VCaP (cell line): ENCODE measurements at regions not wholly inside any gene's neighbourhood (a gene's known extent, or its start where the extent isn't known, plus 50 kb on each side); places are given as distances from the start of the nearest gene placed in this dataset.

Experiments used
- H3K27ac ChIP-seq: fragments of 450-650 bp; 2 replicates; pipeline ENCODE4 v1.5.1; 2017
- TF ChIP-seq, protein P1 (sequence below): fragments of 450-650 bp; conservative IDR thresholded peaks from 2 replicates; pipeline ENCODE4 v1.5.1; 2017; ENCODE audit warnings: mild to moderate bottlenecking, moderate library complexity

GRCh38 chr2:106745468-106745867 is 140.5 kb downstream of the ST6GAL2 start:
- TF ChIP-seq, protein P1, sequence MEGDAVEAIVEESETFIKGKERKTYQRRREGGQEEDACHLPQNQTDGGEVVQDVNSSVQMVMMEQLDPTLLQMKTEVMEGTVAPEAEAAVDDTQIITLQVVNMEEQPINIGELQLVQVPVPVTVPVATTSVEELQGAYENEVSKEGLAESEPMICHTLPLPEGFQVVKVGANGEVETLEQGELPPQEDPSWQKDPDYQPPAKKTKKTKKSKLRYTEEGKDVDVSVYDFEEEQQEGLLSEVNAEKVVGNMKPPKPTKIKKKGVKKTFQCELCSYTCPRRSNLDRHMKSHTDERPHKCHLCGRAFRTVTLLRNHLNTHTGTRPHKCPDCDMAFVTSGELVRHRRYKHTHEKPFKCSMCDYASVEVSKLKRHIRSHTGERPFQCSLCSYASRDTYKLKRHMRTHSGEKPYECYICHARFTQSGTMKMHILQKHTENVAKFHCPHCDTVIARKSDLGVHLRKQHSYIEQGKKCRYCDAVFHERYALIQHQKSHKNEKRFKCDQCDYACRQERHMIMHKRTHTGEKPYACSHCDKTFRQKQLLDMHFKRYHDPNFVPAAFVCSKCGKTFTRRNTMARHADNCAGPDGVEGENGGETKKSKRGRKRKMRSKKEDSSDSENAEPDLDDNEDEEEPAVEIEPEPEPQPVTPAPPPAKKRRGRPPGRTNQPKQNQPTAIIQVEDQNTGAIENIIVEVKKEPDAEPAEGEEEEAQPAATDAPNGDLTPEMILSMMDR: no peak
- no peak overlapping the region for H3K27ac ChIP-seq

DNA sequence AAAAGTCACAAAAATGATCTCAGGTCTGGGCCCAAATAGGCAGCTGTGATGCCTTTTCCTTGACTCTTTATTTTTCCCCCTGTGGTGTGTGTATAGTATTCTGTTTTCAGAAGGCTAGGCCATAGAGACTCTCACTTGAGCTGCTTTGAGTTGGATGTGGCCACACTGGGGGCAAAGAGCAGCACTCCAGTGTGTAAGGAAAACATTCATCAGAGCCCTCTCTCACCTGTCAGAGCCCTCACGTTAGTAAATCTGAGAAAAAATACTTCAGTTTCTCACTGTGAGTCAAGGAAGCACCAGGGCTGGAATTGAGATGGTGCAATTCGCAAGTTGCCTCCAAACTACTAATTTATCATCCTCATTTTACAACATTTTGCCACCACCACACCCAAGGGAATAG is 136.1 kb downstream of the ST6GAL2 start:
- no peak overlapping the region for H3K27ac ChIP-seq
- TF ChIP-seq, protein P1: no peak
